ENCODE measurements at regions not wholly inside any gene's neighbourhood (a gene's known extent, or its start where the extent isn't known, plus 50 kb on each side); places are given as distances from the start of the nearest gene placed in this dataset.

GRCh38 chr5:81855591-81855990, 104.7 kb upstream of the SSBP2 start:
- DNase-seq = no peak

GRCh38 chr5:81854915-81855314, 104.0 kb upstream of the SSBP2 start:
- no peak for DNase-seq

DNA sequence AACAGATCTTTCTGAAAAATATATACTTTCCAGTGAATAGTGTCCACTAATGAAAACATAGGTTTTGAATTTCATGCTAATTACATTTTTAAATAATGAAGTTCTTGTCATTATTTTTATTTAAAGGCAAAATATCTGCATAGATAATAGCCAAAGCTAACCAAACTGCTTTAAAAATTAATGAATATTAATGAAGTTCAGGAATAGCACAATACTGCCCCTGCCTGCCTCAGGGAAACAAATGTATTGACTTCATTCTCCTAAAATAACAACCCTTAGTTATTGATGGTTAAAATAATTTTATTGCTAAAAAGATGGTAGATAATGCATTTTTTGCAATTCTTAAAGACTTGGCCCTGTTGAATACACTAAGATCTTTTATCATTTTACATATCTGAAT, 103.6 kb upstream of the SSBP2 start:
- no peak for DNase-seq

DNA sequence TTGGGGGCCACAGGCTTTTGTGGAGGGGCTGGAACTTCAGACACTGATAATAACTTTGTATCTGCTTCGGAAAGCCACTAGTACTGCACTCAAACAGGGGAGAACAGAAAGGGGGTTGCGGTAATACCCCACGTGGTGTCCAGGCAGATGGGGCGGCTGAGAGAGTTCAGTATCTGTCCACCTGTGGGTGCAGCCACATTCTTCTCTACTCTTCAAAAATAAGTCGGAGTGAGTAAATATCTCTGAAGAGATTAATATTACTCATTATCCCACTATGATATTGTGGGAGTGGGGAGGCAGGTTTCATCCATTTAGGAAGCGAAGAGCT, 102.1 kb upstream of the SSBP2 start:
- DNase-seq = no peak

DNA sequence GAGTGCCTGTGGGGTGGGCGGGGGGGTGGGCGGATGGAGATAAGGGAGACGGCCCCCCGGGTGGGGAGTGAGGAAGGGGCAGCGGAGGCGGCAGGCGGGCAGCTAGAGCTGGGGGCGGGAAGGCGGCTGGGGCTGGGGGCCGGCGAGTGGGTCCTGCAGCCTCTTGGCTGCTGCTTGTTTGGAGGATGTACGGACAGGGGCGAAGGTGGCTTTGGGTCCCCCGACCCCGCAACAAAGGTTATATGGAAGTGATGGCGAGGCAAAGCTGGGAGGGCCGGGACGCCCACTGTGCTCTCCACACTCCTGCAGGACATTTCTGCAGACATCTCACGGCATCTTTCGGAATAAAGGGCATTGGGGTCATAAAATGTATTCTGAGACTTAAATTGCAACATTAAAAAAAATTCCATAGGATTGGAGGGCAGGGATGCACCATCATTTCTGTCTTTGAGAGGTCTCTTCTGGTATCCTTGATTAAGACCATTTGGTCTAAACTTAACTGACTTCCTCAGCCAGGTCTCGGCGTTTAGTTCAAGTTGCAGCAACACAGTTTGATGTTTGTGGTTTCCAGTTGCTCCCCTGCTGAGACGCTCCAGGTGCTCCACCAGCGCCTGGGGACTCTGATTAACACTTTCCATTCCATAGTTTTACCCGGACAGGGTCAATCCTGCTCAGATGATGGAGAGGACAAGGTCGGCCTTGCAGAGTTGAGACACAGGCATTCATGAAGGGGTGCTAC, 101.6 kb upstream of the SSBP2 start:
- DNase-seq = peak; percentile 70

- peak; percentile 99 for DNase-seq
These were observed 100.7 kb upstream of the SSBP2 start for GRCh38 chr5:81851481-81852178.

GRCh38 chr5:81850501-81851357, 99.8 kb upstream of the SSBP2 start:
- peak; percentile 26 for DNase-seq

- no peak for DNase-seq
These were observed 99.0 kb upstream of the SSBP2 start for GRCh38 chr5:81849770-81850367.

- DNase-seq = no peak
These were observed 97.5 kb upstream of the SSBP2 start for GRCh38 chr5:81848362-81848880.

- no peak for DNase-seq
These were observed 95.4 kb upstream of the SSBP2 start for GRCh38 chr5:81846301-81846700.

DNA sequence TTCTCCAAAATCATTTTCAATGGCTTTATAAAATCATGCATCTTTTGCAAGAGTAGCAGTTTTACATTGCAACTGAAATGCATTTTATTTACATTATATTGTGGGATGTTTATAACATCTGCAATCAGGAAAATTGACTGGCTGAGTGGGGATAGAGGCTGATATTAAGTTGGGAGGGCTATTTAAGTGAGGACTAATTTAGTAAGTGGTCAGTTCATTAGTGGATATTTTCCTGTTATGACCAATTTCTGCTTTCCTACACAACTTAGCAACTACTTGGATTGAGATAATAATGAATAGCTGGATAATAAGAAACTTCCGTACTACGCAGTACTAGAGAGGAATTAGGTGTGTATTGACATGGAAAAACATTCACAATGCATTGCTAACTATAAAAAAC, 92.9 kb upstream of the SSBP2 start:
- no peak for DNase-seq

DNA sequence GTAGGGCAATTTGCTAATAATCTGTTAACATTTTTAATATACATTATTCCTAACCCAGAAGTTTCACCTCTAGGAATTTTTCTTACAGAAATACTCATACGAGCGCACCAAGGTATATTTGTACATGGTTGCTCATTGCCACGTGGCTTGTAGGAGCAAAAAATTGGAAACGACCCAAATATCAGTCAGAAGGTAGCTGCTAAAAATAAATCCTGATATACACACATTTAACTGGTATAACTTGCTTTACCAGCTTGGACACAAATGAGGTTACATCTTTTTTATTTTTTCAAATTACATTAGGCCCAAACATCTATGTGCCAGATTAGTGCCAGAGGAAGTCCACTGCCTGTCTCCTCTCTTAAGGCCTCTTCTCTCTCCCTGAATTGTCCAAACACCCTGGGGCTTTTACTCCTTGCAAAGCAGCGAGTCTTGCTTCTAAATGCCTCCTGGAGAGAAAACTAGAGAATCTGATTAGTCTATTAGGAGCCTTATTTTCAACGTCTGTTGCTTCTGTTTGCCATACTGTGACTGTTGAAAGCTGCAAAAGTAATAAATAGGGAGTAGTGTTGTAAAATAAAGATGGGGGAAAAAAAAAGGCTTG, 92.0 kb upstream of the SSBP2 start:
- no peak for DNase-seq

- DNase-seq = no peak
These were observed 88.1 kb upstream of the SSBP2 start for GRCh38 chr5:81839034-81839433.

DNA sequence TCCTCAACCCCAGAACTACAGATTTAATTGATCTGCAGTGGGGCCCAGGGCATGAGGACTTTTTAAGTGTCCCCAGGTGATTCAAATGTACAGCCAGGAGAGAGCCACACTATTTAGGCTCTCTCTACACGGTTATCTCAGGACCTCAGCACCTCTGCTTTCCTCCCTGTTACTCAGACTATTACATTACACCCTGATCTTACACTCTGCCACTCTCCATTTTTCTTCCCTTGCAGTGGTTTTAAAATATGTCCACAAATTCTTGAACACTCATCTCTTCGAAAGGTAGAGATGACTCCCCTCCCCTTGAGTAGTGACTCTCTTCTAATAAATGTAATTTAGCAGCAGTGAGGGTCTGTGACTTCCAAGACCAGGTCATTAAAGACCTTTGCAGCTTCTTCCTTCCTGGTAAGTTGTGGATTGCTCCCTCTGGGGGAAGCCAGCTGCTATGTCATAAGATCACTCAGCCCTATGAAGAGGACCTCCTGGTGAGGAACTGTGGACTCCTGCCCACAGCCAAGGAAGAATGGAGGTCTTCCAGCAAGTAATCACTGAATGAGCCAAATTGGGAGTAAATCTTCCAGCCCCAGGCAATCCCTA, 87.5 kb upstream of the SSBP2 start:
- DNase-seq = no peak

- no peak for DNase-seq
These were observed 86.9 kb upstream of the SSBP2 start for GRCh38 chr5:81837667-81838306.

- DNase-seq = no peak
These were observed 85.0 kb upstream of the SSBP2 start for GRCh38 chr5:81835814-81836367.

DNA sequence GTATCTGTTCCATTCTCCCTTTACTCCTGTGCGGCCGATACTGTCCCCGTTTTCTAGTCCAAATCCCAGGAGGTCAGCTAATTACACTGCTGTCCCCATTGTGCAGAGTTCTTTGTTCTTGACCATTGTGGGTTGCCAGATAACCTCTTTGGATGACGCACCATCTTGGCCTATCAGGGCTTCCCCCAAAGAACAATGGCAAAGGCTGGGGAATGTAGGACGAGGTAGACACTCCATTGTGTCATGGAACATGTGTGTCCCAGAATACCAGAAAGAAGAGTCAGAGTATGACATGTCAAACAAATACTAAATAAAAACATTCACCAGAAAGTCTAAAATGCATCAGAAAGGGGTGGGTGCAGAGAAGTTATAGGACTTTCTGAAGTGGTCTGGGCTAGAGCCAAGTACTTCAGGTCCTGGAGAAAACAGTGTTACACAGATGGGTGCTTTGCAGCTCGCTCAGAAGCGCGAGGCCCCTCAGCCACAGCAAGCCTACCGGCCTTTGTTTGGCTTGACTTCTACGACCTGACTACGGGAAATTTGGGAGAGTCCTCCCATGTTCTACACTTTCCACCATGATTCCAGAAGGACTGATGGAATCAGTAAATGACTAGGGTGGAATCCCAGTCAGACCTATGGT, 83.2 kb upstream of the SSBP2 start:
- no peak for DNase-seq

- DNase-seq = no peak
These were observed 79.7 kb upstream of the SSBP2 start for GRCh38 chr5:81830596-81830995.

- DNase-seq = no peak
These were observed 78.3 kb upstream of the SSBP2 start for GRCh38 chr5:81829242-81829641.

- DNase-seq = no peak
These were observed 76.6 kb upstream of the SSBP2 start for GRCh38 chr5:81827500-81827899.

All from right kidney (tissue), 1 donor.